Mucosa of gallbladder (tissue), 1 donor: ENCODE measurements at regions not wholly inside any gene's neighbourhood (a gene's known extent, or its start where the extent isn't known, plus 50 kb on each side); places are given as distances from the start of the nearest gene placed in this dataset.

Experiments used
- DNase-seq: peaks from one replicate; pipeline ENCODE4 v3.0.0-alpha.2; 2020; ENCODE audit warnings: low spot score
- donor health status: DM: no; HTN: no; CAD: no.

DNA sequence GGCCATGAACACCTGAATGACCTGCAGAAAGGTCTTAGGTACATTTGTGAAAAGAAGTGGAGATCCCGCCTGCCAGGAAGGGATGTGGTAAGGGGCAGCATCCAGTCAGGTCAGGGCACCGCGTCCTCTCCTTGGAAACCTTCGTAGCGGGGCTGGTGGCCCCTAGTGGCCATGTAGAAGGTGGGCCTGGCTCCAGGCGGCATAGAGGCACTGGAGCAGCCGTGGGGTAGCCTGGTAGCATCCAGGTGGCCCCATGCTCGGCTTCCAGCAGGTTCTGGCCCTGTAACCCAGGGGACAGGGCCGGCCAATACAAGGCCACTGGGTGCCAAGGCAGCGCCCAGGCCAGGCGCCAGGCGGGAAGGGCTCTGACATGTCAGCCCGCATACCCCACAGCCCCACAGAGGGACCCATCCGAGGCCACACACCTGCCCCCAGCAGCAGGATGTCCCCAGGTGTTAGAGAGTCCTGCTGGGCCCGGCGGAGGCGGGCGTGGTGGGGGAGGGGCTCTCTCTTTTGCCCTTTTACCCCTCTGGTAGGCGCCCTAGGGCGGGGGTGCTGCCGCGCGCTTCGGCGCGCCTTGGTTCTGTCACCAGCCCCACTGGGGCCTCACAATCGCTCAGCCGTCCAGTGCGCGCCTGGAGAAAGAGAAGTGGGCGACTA, 58.3 kb upstream of the SPATA31E1 start:
- DNase-seq = no peak

- no peak for DNase-seq
Observed at GRCh38 chr9:87824886-87825285, 57.8 kb upstream of the SPATA31E1 start.

GRCh38 chr9:87826331-87826730, 56.3 kb upstream of the SPATA31E1 start:
- no peak for DNase-seq

- DNase-seq = no peak
Observed at GRCh38 chr9:87827341-87827740, 55.3 kb upstream of the SPATA31E1 start.

- DNase-seq = no peak
Observed at GRCh38 chr9:87829756-87830155, 52.9 kb upstream of the SPATA31E1 start.

DNA sequence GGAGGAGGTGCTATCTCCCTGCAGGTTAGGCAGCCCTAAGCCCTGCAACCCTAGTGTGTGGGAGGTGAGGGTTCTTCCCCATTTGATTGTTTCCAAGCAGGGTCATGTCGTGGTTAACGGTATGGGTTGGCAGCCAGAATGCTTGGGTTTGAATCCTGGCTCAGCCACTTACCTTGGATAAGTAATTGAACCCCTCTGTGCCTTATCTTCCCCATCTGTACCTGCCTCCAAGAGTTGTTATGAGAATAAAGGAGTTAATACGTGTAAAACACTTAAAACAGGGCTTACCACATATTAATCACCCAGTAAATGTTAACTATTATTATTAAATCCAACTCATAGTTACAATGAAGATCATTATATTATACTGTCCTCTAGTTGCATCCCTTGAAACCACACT, 52.2 kb upstream of the SPATA31E1 start:
- no peak for DNase-seq

DNA sequence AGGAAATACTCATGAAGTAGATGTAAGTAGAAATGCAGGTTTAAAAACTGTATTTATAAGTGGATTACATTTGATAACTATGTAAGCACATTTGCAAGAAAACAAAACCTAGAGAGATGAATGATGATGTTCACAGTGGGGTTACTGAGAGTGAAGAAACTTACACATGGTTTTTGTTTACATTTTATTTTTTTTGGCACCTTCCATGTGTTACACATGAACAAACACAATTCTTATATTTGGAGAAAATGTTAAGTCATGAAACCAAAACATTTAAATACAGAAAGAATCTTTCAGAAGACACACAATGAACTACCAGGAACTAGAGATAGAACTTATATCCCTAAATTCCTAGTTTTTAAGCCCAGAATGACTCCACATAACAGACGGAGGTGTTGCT, 51.5 kb upstream of the SPATA31E1 start:
- no peak for DNase-seq
